ENCODE measurements at regions not wholly inside any gene's neighbourhood (a gene's known extent, or its start where the extent isn't known, plus 50 kb on each side); places are given as distances from the start of the nearest gene placed in this dataset.

- TF ChIP-seq CTCF (IDR thresholded peaks at IDR 0.05; ENCODE audit: poor library complexity) (no peak), EZH2 (IDR thresholded peaks at IDR 0.05; ENCODE audit: borderline replicate concordance) (no peak), EZH2phosphoT487 (IDR thresholded peaks at IDR 0.05; ENCODE audit: low read depth, severe bottlenecking, unreplicated experiment) (no peak)
These were observed 50.6 kb upstream of the TMEFF2 start for GRCh38 chr2:192245329-192245728.

Data from hepatocyte (in vitro differentiated cells).